Iris pigment epithelial cell (primary cell): ENCODE measurements at regions not wholly inside any gene's neighbourhood (a gene's known extent, or its start where the extent isn't known, plus 50 kb on each side); places are given as distances from the start of the nearest gene placed in this dataset.
A peak's percentile ranks its signal among the peaks of the same experiment; 100 is the strongest.

Experiments
- DNase-seq: peaks from one replicate; pipeline ENCODE4 v3.0.0-alpha.2; 2011; ENCODE audit warnings: low read depth

DNA sequence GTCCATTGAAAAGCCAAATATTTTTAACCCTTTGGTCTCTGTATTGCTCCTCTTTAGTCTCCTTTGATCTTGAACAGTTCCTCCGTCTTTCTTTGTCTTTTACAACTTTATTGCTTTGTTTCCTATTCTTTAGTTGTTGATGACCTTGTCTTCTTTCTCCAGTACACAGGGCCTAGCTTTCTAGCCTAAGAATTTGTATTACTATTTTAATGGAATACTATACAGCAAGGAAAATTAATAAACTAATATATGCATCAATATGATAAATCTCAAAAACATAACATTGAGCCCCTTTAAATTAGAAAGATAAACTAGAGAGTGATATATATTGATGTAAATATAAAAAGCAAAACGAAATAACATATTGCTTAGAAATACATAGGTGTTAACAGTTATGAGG, 88.7 kb downstream of the NR1D2 start:
- DNase-seq: no peak

GRCh38 chr3:24034464-24034863, 89.4 kb downstream of the NR1D2 start:
- DNase-seq: peak; percentile 2

DNA sequence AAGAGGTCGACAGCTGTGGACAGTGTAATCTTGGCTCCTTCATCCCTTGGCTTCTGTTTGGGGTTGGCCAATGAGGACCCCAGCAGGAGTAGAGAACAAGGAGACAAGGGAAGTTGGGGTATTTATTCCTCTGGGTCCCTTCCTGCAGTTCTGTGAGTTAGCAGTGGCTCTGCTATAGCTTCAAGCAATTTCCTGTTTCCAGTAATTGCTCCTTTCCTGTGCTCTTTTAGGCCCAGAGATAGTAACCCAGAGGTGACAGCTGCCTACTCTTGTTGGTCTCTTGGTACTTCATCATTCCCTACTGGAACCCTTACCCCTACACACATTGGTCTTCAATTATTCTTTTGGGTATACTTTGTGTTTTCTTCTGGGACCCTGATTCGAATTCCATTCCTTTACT, 92.9 kb downstream of the NR1D2 start:
- DNase-seq: no peak

DNA sequence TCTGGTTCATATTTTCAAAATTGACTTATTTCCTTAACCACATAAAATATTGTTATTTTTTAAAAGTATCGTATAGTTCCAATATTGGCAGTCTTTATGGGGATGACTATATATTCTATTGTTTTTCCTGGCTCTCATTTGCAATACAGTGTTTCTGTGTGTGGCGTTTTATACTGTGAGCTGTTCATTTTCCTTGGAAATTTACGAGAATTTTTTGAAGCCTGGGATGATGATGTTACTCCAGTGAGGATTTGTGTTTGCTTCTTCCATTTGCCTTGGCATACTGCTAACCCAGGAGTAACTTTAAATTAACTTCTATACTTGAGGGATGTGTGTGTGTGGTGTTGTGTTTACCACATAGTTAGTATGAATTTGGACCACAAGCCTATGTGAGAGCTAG, 95.2 kb downstream of the NR1D2 start:
- DNase-seq: no peak

DNA sequence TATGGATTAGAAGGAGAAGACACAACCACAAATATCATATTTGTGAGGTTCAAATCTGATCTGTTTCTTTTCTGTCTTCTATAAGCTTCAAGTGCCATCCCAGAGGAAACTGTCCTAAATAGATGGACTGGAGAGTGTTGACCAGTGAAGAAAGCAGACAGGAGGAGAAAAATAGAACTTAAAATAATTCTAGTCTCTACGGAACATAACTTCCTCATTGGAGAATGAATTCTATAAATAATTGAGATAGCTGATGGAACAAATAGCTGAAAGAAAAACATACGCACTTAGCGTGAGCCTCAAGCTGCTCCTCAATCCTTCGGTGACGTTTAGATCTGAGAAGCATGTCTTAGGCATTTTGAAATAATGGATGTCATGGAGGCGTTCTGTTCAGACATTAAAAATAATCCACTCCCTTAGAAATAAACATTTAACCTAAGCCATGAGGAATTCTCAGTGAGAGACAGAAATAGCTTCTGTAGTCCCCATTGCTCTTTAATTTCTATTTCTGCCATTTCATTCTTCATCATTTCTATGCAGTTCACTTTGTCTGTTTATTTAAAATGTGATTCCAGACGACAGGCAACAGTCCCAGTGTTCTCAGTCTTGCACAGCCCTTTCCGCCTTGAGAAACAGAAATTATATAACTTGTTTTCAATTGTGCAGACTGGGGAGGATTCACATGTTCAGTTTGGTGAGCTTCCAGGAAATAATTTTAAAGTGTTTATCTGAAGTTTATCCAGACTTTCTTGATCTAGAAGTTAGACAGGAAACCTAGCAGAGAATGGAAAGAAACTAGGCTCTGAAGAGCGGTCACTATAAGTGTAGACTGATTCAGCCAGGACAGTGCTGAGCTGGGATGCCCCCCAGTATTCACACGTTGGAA, 97.3 kb downstream of the NR1D2 start:
- DNase-seq: peak; percentile 65

GRCh38 chr3:24043168-24043567, 98.1 kb downstream of the NR1D2 start:
- DNase-seq: peak; percentile 1

- DNase-seq: no peak
Measured at GRCh38 chr3:24043985-24044384, 98.9 kb downstream of the NR1D2 start.

DNA sequence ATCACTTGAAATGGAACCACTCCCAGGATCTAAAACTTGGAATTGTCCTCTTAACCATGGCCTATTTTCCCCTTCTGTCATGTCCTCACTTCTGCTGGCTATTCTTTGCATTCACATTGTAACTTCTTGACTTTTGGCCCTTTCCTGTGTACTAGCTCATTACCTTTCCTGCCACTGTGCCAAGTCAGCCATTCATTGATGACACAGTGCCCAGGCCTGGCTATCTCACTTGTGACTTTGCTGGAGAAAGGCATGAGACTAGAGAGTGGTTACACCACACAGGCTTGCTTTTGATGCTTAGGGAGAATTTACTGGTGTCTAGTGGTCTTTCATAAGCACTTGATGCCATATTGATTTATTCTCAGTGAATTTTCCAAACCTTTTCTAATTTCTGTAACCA, 101.1 kb downstream of the NR1D2 start:
- DNase-seq: no peak

- DNase-seq: no peak
Measured at GRCh38 chr3:24047513-24047912, 102.4 kb downstream of the NR1D2 start.

DNA sequence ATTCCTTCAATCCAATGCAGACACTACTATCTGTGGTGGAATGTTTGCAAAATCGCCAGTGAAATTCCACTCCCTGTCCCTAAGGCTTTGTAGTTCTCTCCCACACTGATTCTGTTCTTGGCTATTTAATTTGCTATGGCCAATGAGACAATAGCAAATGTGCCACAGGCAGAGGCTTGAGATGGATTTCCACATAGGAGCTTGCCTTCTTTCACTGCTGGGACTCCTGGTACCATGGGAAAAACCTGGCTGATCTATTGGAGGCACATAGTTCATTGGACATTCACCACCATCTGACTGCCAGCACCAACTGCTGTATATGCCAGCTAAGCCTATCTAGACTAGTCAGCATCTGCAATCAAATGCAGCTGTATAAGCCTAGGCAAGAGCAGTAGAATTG, 103.8 kb downstream of the NR1D2 start:
- DNase-seq: no peak

DNA sequence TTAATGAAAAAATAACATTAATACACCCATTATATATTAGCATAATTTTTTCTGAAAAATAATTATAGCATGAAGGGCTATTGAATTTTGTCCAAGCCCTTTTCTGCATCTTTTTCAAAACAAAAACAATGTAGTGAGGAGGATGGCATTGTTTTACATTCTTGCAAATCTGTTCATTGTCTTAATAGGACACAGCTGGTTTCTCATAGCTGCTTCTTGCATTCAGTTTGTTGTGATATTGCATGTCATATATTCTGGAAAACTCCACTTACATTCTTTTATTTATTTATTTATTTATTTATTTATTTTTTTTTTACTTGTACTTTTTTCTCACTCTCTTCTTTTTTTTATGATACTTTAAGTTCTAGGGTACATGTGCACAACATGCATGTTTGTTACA, 107.4 kb downstream of the NR1D2 start:
- DNase-seq: no peak

GRCh38 chr3:24058940-24059705, 114.0 kb downstream of the NR1D2 start:
- no peak for DNase-seq

DNA sequence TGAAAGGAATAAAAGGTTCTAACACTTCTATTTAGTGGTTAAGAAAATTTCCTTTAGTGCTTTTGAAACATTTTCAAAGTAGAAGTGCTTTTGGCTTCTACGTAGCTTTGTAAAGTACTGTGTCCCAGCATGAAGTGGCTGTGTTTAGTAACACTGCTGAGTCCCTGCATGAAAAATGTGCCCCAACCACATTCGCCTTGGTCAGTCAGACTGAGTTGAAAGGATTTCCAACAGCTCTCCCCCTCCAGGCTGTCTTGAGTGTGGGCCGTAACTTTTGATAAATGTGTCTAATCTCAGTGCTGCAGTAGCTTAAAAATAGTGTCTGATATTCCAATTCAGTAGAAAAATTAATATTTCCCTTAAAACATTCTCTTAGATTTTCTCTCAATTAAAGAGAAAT, 115.0 kb downstream of the NR1D2 start:
- peak; percentile 18 for DNase-seq

DNA sequence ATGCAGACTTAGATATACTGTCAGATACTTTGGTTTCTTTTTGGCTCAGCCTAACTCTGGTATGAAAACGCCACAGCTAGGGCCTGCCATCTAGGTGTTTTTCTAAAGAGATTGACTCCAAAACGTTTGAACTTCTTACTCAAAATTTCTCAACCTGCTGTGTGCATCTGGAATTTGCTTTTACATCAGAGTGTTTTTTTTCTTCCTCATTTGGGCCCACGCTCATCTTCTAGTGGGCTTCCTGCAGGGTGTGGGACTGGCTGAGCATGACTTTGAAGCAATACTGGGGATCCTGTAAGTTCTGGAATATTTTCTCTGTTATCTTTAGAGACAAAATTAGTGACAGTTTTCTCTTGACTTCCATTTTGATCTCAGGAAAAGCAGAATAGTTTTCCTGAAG, 117.8 kb downstream of the NR1D2 start:
- no peak for DNase-seq
